K562 (cell line): ENCODE measurements at regions not wholly inside any gene's neighbourhood (a gene's known extent, or its start where the extent isn't known, plus 50 kb on each side); places are given as distances from the start of the nearest gene placed in this dataset.

Source experiments
- POLR2A ChIP-seq: fragments of 450-650 bp; conservative IDR thresholded peaks from 2 replicates; pipeline ENCODE4 v1.6.1; 2016
- TF ChIP-seq, protein P1 (sequence below), 3 experiments: IDR thresholded peaks in 2 of 3; conservative IDR thresholded peaks in 1 of 3; 2 replicates each; pipeline ENCODE4 v1.5.1; 2011 to 2012; ENCODE audit warnings: low read length in 3 of 3, mild to moderate bottlenecking in 3 of 3, control low read depth in 2 of 3, improper control_type of control experiment in 1 of 3, inconsistent platforms in 1 of 3, low read depth in 1 of 3, mixed read lengths in 1 of 3, moderate library complexity in 1 of 3; ENCODE audit not compliant: insufficient read depth in 2 of 3

DNA sequence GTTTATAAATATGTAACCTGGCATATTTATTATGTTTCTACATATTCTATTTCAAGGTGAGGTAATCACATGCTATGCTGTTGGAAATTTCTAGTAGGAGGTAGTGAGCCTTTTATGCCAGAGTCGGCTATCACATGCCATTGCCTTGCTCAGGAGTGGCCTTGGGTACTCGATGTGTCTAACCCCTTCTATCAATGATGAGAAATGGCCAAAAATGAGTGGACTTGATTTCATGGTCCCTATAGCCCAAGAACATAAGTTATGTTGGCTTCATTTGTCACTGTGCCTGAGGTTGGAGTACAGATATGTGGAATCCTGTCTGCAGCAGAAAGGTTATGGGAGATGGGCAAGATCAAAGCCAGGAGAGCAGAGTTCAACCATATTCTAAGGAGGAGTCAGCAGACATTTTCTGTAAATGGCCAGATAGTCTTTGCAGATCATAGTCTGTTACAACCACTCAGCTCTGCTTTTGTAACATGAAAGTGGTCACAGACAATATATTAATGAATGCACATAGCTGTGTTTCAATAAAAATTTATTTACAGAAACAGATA is 554.4 kb downstream of the PDCD6IP start:
- TF ChIP-seq POLR2A: no peak
- TF ChIP-seq, protein P1, sequence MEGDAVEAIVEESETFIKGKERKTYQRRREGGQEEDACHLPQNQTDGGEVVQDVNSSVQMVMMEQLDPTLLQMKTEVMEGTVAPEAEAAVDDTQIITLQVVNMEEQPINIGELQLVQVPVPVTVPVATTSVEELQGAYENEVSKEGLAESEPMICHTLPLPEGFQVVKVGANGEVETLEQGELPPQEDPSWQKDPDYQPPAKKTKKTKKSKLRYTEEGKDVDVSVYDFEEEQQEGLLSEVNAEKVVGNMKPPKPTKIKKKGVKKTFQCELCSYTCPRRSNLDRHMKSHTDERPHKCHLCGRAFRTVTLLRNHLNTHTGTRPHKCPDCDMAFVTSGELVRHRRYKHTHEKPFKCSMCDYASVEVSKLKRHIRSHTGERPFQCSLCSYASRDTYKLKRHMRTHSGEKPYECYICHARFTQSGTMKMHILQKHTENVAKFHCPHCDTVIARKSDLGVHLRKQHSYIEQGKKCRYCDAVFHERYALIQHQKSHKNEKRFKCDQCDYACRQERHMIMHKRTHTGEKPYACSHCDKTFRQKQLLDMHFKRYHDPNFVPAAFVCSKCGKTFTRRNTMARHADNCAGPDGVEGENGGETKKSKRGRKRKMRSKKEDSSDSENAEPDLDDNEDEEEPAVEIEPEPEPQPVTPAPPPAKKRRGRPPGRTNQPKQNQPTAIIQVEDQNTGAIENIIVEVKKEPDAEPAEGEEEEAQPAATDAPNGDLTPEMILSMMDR (IDR thresholded peaks at IDR 0.05 in 2 of 3, conservative IDR thresholded peaks at IDR 0.05 in 1 of 3; ENCODE audit: insufficient read depth in 2 of 3, low read depth in 1 of 3, low read length in 3 of 3): no peak
